Mesothelial cell of epicardium (in vitro differentiated cells): ENCODE measurements at regions not wholly inside any gene's neighbourhood (a gene's known extent, or its start where the extent isn't known, plus 50 kb on each side); places are given as distances from the start of the nearest gene placed in this dataset.

Experiments used
- DNase-seq, 2 experiments: peaks; one replicate each; pipeline ENCODE4 v3.0.0; 2021; ENCODE audit warnings: low spot score in 2 of 2; ENCODE audit not compliant: unreplicated experiment in 2 of 2
- H3K27ac Mint-ChIP-seq: 2 replicates; pipeline ENCODE4 v1.8.0; 2021; ENCODE audit warnings: mixed read lengths
- H3K27me3 Mint-ChIP-seq: 2 replicates; pipeline ENCODE4 v1.8.0; 2021; ENCODE audit warnings: low read depth, mixed read lengths
- H3K36me3 Mint-ChIP-seq: 2 replicates; pipeline ENCODE4 v1.8.0; 2021; ENCODE audit warnings: mixed read lengths
- H3K4me1 Mint-ChIP-seq: 2 replicates; pipeline ENCODE4 v1.8.0; 2021; ENCODE audit warnings: mixed read lengths
- H3K4me3 Mint-ChIP-seq: 2 replicates; pipeline ENCODE4 v1.8.0; 2021; ENCODE audit warnings: mild to moderate bottlenecking, moderate library complexity, mixed read lengths
- H3K9me3 Mint-ChIP-seq: 2 replicates; pipeline ENCODE4 v1.8.0; 2021; ENCODE audit warnings: mixed read lengths
- TF ChIP-seq, protein P1 (sequence below): fragments of 200-600 bp; sonication (generic); IDR thresholded peaks from one replicate; pipeline ENCODE4 v1.5.0; 2021; ENCODE audit warnings: antibody characterized with exemption; ENCODE audit not compliant: unreplicated experiment

DNA sequence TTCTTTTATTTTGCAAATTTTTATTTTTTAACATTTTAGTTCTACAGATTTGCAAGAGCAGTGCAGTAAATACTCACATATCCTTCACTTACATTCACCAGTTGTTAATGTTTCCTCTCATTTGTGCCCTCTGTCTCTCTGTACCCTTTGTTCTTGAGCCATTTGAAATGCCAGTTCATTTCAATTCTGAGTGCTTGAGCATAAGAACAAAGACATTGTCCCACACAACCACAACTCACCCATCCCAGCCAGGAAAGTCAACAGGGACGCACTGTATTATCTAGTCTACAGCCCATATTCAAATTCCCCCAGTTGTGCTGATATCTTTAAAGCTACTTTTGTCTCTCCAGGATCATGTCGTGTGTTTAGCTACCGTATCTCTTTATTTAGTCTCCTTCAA, 141.4 kb upstream of the SLC6A11 start:
- H3K27me3 Mint-ChIP-seq: peaks cover 51% of the 10 kb centered on the region
- no peak for DNase-seq
- H3K4me1 Mint-ChIP-seq: no peaks in the 10 kb centered on the region
- no peaks in the 10 kb centered on the region for H3K36me3 Mint-ChIP-seq
- TF ChIP-seq, protein P1, sequence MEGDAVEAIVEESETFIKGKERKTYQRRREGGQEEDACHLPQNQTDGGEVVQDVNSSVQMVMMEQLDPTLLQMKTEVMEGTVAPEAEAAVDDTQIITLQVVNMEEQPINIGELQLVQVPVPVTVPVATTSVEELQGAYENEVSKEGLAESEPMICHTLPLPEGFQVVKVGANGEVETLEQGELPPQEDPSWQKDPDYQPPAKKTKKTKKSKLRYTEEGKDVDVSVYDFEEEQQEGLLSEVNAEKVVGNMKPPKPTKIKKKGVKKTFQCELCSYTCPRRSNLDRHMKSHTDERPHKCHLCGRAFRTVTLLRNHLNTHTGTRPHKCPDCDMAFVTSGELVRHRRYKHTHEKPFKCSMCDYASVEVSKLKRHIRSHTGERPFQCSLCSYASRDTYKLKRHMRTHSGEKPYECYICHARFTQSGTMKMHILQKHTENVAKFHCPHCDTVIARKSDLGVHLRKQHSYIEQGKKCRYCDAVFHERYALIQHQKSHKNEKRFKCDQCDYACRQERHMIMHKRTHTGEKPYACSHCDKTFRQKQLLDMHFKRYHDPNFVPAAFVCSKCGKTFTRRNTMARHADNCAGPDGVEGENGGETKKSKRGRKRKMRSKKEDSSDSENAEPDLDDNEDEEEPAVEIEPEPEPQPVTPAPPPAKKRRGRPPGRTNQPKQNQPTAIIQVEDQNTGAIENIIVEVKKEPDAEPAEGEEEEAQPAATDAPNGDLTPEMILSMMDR: no peak
- H3K27ac Mint-ChIP-seq: no peak overlapping the region
- H3K4me3 Mint-ChIP-seq: no peak overlapping the region
- no peaks in the 10 kb centered on the region for H3K9me3 Mint-ChIP-seq

DNA sequence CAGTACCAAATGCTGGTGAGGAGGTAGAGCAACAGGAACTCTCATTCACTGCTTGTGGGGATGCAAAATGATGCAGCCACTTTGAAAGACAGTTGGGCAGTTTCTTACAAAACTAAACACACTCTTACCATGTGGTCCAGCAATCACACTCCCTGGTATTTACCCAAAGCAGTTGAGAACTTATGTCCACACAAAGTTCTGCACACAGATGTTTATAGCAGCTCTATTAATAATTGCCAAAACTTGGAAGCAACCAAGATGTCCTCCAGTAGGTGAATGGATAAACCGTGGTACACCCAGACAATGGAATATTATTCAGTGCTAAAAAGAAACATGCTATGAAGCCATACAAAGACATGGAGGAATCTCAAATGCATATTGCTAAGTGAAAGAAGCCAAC, 139.1 kb upstream of the SLC6A11 start:
- Mint-ChIP-seq H3K9me3 (no peaks in the 10 kb centered on the region), H3K27ac (no peak overlapping the region), H3K4me3 (no peak overlapping the region), H3K36me3 (no peaks in the 10 kb centered on the region), H3K27me3 (peaks cover 38% of the 10 kb centered on the region), H3K4me1 (no peaks in the 10 kb centered on the region)
- no peak for DNase-seq
- TF ChIP-seq, protein P1: no peak

DNA sequence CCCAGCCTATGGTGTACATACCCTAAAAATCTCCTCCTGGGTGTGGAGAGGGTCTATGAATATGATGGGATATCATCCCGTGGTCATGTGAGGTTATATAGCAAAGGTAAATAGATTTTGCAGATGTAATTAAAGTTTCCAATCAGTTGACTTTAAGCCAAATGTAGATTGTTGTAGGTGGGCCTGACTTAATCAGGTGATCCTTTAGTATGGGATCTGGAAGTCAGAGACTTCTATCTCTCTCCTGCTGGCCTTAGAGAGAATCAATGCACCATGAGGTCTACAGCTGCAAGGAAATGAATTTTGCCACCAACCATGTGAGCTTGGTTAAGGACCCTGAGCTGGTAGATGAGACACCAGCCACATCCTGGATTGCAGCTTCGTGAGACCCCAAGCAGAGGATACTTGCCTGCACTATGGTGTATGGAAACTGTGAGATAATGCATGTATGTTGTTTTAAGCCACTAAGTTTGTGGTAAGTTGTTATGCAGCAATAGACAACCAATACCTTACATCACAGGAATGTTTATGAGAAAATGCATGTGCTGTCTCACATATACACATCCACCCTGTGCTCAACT, 137.1 kb upstream of the SLC6A11 start:
- H3K9me3 Mint-ChIP-seq: no peaks in the 10 kb centered on the region
- H3K4me1 Mint-ChIP-seq: no peaks in the 10 kb centered on the region
- no peak overlapping the region for H3K27ac Mint-ChIP-seq
- H3K27me3 Mint-ChIP-seq: peaks cover 35% of the 10 kb centered on the region
- no peak for DNase-seq
- no peak overlapping the region for H3K4me3 Mint-ChIP-seq
- TF ChIP-seq, protein P1: no peak
- no peaks in the 10 kb centered on the region for H3K36me3 Mint-ChIP-seq

DNA sequence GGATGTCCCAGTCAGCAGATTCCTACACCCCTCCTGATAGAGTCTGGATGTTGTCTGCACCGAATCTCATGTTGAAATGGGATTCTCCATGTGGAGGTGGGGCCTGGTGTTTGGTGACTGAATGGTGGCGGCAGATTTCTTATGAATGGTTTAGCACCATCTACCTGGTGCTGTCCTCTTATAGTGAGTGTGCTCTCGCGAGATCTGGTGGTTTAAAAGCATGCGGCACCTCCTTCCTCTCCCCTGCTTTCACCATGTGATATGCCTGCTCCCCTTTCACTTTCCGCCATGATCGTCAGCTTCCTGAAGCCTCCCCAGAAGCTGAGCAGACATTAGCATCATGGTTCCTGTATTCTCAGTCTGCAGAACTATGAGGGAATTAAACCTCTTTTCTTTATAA, 135.2 kb upstream of the SLC6A11 start:
- H3K4me3 Mint-ChIP-seq: no peak overlapping the region
- no peaks in the 10 kb centered on the region for H3K9me3 Mint-ChIP-seq
- H3K36me3 Mint-ChIP-seq: no peaks in the 10 kb centered on the region
- no peak for DNase-seq
- TF ChIP-seq, protein P1: no peak
- H3K27ac Mint-ChIP-seq: no peak overlapping the region
- peaks cover 35% of the 10 kb centered on the region for H3K27me3 Mint-ChIP-seq
- H3K4me1 Mint-ChIP-seq: no peaks in the 10 kb centered on the region

DNA sequence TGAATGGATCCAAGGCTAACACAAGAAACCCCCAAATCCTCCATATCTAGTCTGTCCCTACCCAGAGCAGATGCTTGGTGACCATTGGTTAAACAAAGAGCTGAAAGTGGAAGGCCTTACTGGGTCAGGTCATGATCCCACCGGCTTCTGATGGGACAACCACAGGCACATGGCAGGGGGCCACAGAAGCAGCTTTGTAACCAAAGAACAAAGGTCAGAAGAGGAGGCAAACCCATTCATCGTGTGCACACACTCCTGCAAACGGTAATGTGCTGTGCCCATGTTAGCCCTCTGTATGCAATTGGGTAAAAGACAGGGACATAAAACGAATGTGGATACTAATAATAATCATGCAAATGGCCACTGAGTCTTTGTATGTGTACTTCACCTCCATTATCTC, 133.3 kb upstream of the SLC6A11 start:
- no peak overlapping the region for H3K4me3 Mint-ChIP-seq
- DNase-seq: no peak
- H3K27me3 Mint-ChIP-seq: peaks cover 25% of the 10 kb centered on the region
- TF ChIP-seq, protein P1: no peak
- no peaks in the 10 kb centered on the region for H3K36me3 Mint-ChIP-seq
- no peak overlapping the region for H3K27ac Mint-ChIP-seq
- H3K9me3 Mint-ChIP-seq: no peaks in the 10 kb centered on the region
- H3K4me1 Mint-ChIP-seq: no peaks in the 10 kb centered on the region

DNA sequence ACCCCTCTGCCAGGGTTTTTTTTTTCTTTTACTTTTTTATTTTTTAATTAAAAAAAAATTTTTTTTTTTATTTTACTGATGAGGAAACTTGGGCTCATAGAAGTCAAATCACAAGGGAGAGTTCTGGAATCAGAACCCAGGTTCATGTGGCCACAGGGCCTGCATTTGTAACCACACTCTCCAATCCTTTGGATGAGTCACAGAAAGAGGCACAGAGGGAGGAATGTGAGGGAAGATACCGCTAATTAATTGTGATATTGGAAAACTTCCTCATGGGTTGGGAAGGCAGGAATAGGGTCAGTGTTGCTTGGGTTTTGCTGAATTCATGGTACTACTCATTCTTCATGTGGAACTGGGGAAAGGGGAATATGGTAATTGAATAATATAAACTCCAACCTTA, 132.9 kb upstream of the SLC6A11 start:
- H3K36me3 Mint-ChIP-seq: no peaks in the 10 kb centered on the region
- TF ChIP-seq, protein P1: no peak
- H3K4me3 Mint-ChIP-seq: no peak overlapping the region
- no peak overlapping the region for H3K27ac Mint-ChIP-seq
- H3K9me3 Mint-ChIP-seq: no peaks in the 10 kb centered on the region
- no peaks in the 10 kb centered on the region for H3K4me1 Mint-ChIP-seq
- DNase-seq: no peak
- H3K27me3 Mint-ChIP-seq: peaks cover 25% of the 10 kb centered on the region
